ENCODE measurements at regions not wholly inside any gene's neighbourhood (a gene's known extent, or its start where the extent isn't known, plus 50 kb on each side); places are given as distances from the start of the nearest gene placed in this dataset.

DNA sequence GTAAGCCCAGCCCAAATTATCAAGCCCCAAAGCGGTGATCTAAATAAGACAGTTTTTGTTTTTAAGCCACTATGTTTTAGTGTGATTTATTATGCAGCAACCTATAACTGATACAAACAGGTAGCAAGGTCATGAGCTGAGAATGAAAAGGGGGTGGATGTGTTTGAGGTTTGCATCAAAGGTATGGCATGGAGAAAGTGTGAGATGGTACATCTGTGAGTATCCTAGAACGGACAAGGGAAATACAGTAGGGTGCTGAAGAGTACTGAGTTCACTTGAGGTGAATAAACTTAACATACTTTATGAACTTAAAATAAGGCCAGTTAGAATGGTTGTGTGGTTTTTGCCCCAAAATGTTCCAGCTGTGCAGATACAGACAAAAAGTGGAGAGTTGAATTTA lies 286.0 kb upstream of the B3GALT2 start:
- H3K27me3 ChIP-seq: no peaks in the 10 kb centered on the region
- TF ChIP-seq, protein P1, sequence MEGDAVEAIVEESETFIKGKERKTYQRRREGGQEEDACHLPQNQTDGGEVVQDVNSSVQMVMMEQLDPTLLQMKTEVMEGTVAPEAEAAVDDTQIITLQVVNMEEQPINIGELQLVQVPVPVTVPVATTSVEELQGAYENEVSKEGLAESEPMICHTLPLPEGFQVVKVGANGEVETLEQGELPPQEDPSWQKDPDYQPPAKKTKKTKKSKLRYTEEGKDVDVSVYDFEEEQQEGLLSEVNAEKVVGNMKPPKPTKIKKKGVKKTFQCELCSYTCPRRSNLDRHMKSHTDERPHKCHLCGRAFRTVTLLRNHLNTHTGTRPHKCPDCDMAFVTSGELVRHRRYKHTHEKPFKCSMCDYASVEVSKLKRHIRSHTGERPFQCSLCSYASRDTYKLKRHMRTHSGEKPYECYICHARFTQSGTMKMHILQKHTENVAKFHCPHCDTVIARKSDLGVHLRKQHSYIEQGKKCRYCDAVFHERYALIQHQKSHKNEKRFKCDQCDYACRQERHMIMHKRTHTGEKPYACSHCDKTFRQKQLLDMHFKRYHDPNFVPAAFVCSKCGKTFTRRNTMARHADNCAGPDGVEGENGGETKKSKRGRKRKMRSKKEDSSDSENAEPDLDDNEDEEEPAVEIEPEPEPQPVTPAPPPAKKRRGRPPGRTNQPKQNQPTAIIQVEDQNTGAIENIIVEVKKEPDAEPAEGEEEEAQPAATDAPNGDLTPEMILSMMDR (IDR thresholded peaks at IDR 0.05): no peak
- DNase-seq: no peak
- no peak overlapping the region for H3K27ac ChIP-seq
- no peaks in the 10 kb centered on the region for H3K4me1 ChIP-seq
- intact Hi-C loops (cut with DNase I; ENCODE audit: low total_unique reads): no loop called here
- H3K36me3 ChIP-seq: no peaks in the 10 kb centered on the region
- no peaks in the 10 kb centered on the region for H3K9me3 ChIP-seq
- no peak overlapping the region for H3K4me3 ChIP-seq

DNA sequence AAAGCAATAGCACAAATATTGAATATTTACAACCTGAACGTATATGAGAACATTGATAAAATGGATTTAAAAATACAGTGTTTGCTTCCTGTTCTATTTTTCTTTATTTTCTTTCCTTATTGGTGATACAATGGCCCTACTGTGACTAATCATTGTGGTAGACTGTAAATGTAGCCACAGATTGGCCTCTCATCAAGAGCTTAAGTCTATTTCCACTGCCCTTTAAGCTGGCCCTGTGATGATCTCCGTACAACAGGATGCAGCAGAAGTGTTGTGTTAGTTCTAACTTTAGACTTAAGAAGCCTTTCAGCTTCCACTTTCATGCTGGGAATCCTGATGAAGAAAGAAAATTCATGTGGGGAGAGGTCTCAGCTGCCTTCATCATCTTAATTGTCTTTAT lies 285.6 kb upstream of the B3GALT2 start:
- Histone ChIP-seq H3K9me3 (no peaks in the 10 kb centered on the region), H3K27ac (no peak overlapping the region), H3K4me1 (no peaks in the 10 kb centered on the region), H3K4me3 (no peak overlapping the region), H3K27me3 (no peaks in the 10 kb centered on the region), H3K36me3 (no peaks in the 10 kb centered on the region)
- DNase-seq: no peak
- TF ChIP-seq, protein P1 (IDR thresholded peaks at IDR 0.05): no peak
- intact Hi-C loops (cut with DNase I; ENCODE audit: low total_unique reads): no loop called here

DNA sequence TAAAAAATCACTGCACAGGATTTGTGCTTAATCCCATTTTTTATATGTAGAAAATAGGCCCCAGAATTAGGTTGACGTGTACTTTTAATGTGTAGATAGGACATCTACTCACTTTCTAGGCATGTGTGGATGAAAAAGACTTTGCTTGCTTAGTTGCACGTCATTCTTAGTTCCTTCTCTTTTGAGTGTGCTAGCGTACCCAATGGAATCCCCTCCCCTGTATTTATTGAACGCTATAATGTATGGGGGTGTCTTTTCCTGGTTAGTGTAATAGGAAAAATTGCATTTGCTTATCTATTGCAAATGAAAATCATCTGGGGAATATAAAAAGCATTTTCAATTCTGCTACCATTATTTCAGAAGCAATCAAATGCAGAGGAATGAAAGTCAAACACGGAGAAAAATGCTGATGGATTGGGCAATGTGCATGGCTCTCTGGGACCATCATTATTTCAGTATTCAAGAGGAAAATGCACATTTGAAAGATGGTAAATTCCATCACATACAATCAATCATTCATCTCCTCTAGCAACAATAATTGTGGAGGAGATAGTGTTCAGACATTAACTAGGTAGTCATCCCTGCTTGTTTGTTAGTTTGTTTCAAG lies 277.0 kb upstream of the B3GALT2 start:
- TF ChIP-seq, protein P1 (IDR thresholded peaks at IDR 0.05): no peak
- intact Hi-C loops (cut with DNase I; ENCODE audit: low total_unique reads): no loop called here
- Histone ChIP-seq H3K9me3 (no peaks in the 10 kb centered on the region), H3K27me3 (no peaks in the 10 kb centered on the region), H3K36me3 (no peaks in the 10 kb centered on the region), H3K4me3 (no peak overlapping the region), H3K27ac (no peak overlapping the region), H3K4me1 (no peaks in the 10 kb centered on the region)
- no peak for DNase-seq

DNA sequence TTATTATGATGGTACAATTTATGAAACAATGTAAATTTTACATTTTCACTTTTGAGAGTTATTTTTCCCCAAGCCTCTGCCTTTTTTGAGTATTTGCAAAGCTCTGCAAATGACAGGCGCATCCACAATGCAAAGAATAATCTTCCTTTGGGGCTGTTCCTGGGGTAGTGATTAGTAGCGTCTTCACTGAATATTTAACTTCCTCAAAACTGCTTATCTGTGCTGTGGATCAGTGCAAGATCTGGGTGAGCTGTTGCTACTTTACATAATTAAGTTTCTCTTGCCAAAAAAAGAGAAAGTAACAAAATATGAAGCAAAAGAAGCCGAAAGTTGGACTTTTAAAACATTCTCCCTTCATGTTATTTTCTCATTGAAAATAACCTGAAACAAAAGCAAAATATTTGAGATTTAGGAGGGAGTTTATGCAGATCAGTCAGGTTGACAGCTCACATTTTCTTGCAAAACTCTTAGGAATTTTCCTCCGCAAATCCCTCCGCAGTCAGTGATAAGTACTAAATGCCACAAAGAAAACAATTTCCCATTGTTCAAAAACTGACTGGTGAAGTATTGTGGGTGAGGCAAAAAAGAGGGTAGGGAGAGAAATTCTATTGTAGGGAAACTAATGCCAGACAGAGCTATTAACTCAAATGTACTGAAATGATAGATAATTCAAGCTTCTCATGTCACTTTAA lies 276.4 kb upstream of the B3GALT2 start:
- Histone ChIP-seq H3K27me3 (no peaks in the 10 kb centered on the region), H3K36me3 (no peaks in the 10 kb centered on the region), H3K4me3 (no peak overlapping the region), H3K27ac (no peak overlapping the region), H3K4me1 (no peaks in the 10 kb centered on the region), H3K9me3 (no peaks in the 10 kb centered on the region)
- intact Hi-C loops (cut with DNase I; ENCODE audit: low total_unique reads): no loop called here
- no peak for DNase-seq
- TF ChIP-seq, protein P1 (IDR thresholded peaks at IDR 0.05): no peak

DNA sequence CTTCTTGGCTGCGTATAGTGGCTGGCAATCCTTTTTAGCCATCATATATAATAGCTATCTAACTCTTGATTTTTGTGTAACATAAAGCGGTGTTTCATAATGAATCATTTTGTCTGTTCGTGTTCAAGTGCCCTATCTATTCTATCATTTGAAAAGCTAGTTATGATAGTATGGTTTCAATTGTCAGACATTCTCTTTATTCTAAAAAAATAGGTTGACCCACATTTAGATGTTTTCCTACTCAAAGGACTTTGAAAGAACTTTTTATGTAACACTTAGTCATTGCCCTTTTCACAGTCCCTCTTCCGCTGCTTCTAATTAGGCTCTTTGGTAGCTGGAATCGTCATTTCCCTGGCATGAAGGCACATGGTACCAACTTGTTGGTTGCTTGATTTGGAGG lies 272.2 kb upstream of the B3GALT2 start:
- no peaks in the 10 kb centered on the region for H3K4me1 ChIP-seq
- TF ChIP-seq, protein P1 (IDR thresholded peaks at IDR 0.05): no peak
- no peaks in the 10 kb centered on the region for H3K9me3 ChIP-seq
- no peaks in the 10 kb centered on the region for H3K36me3 ChIP-seq
- no peak for DNase-seq
- intact Hi-C loops (cut with DNase I; ENCODE audit: low total_unique reads): no loop called here
- no peaks in the 10 kb centered on the region for H3K27me3 ChIP-seq
- no peak overlapping the region for H3K4me3 ChIP-seq
- H3K27ac ChIP-seq: no peak overlapping the region

All from tibial artery (tissue), 4 donors.